Body of pancreas (tissue), 4 donors: ENCODE measurements at regions not wholly inside any gene's neighbourhood (a gene's known extent, or its start where the extent isn't known, plus 50 kb on each side); places are given as distances from the start of the nearest gene placed in this dataset.

Source experiments
- POLR2A ChIP-seq, 3 donors: fragments of 450-650 bp; IDR thresholded peaks; one replicate each; pipeline ENCODE4 v1.6.1; 2016; ENCODE audit warnings: antibody characterized with exemption in 3 of 3, mild to moderate bottlenecking in 2 of 3
- TF ChIP-seq, protein P1 (sequence below), 7 experiments: fragments of 450-650 bp in 4 of 7; fragments of 200-600 bp in 3 of 7; sonication (generic) in 3 of 7; IDR thresholded peaks; one replicate each; pipeline ENCODE4 v1.5.1; 2016 to 2019; ENCODE audit warnings: antibody characterized with exemption in 7 of 7

DNA sequence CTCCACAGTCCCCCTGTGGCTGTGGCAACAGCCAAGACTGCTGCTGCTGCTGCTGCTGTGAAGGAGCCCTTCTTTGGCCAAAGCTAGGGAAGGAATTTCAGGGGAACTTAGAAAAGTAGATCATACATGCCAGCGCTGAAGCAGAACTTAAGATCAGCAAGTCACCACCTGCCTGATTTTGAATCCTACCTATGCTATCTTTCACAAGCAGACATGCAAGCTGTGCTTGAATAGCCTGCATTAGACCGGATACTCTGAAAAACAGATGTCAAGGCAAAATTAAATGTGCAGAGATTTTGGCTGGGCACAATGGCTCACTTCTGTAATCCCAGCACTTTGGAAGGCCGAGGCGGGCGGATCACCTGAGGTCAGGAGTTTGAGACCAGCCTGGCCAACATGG, 99.3 kb upstream of the ZNF366 start:
- TF ChIP-seq, protein P1, sequence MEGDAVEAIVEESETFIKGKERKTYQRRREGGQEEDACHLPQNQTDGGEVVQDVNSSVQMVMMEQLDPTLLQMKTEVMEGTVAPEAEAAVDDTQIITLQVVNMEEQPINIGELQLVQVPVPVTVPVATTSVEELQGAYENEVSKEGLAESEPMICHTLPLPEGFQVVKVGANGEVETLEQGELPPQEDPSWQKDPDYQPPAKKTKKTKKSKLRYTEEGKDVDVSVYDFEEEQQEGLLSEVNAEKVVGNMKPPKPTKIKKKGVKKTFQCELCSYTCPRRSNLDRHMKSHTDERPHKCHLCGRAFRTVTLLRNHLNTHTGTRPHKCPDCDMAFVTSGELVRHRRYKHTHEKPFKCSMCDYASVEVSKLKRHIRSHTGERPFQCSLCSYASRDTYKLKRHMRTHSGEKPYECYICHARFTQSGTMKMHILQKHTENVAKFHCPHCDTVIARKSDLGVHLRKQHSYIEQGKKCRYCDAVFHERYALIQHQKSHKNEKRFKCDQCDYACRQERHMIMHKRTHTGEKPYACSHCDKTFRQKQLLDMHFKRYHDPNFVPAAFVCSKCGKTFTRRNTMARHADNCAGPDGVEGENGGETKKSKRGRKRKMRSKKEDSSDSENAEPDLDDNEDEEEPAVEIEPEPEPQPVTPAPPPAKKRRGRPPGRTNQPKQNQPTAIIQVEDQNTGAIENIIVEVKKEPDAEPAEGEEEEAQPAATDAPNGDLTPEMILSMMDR (IDR thresholded peaks at IDR 0.05): no peak
- TF ChIP-seq POLR2A (IDR thresholded peaks at IDR 0.05): no peak
